ENCODE measurements at regions not wholly inside any gene's neighbourhood (a gene's known extent, or its start where the extent isn't known, plus 50 kb on each side); places are given as distances from the start of the nearest gene placed in this dataset.

GRCh38 chr3:167892205-167892604 is 156.7 kb downstream of the SERPINI1 start:
- Histone ChIP-seq H3K23ac (ENCODE audit: insufficient read length, low read depth, low read length) (no peak overlapping the region), H2BK15ac (ENCODE audit: low read depth, low read length) (no peak overlapping the region), H3K79me1 (ENCODE audit: insufficient read depth, low read depth, low read length, poor library complexity, severe bottlenecking) (no peaks in the 10 kb centered on the region), H4K8ac (replicated peaks; ENCODE audit: insufficient read length, low read depth, low read length) (no peak overlapping the region), H3K23me2 (ENCODE audit: insufficient read length, low read depth, low read length, poor library complexity, severe bottlenecking) (no peaks in the 10 kb centered on the region), H2AK5ac (ENCODE audit: insufficient read length, low read length) (no peak overlapping the region), H2BK12ac (ENCODE audit: insufficient read length, low read depth, low read length) (no peak overlapping the region), H4K20me1 (ENCODE audit: control insufficient read depth, insufficient read depth, insufficient read length) (no peaks in the 10 kb centered on the region), H3K27me3 (ENCODE audit: insufficient read depth, low read length) (no peaks in the 10 kb centered on the region), H3K14ac (ENCODE audit: insufficient read depth, low read length) (no peak overlapping the region), H4K5ac (ENCODE audit: insufficient read length, low read depth, low read length) (no peak overlapping the region), H3K4me2 (ENCODE audit: insufficient read depth, insufficient read length, low read length) (no peak overlapping the region), H2BK20ac (ENCODE audit: low read depth, low read length, poor library complexity, severe bottlenecking) (no peak overlapping the region), H3K4me1 (ENCODE audit: insufficient read depth, low read length) (no peaks in the 10 kb centered on the region), H3T11ph (ENCODE audit: low read length) (no peak overlapping the region), H3K56ac (ENCODE audit: insufficient read length, low read depth, low read length) (no peak overlapping the region), H3K9ac (ENCODE audit: extremely low read depth, insufficient read length, low read length) (no peak overlapping the region), H3K27ac (ENCODE audit: insufficient read length, low read depth, low read length) (no peak overlapping the region), H3K79me2 (ENCODE audit: insufficient read depth, low read length) (no peaks in the 10 kb centered on the region), H4K91ac (ENCODE audit: insufficient read length, low read depth, low read length) (no peak overlapping the region), H2BK5ac (ENCODE audit: insufficient read length, low read length) (no peak overlapping the region), H2BK120ac (ENCODE audit: low read depth, low read length, poor library complexity, severe bottlenecking) (no peak overlapping the region), H2AFZ (ENCODE audit: low read length) (no peak overlapping the region), H3K4ac (ENCODE audit: low read depth, low read length) (no peak overlapping the region), H3K18ac (ENCODE audit: insufficient read length, low read depth, low read length) (no peak overlapping the region), H3K9me3 (ENCODE audit: control insufficient read depth, low read depth, low read length) (no peaks in the 10 kb centered on the region)
- Mint-ChIP-seq H3K36me3 (ENCODE audit: insufficient read depth in 1 of 3, low read depth in 3 of 3) (no peaks in the 10 kb centered on the region), H3K4me3 (no peak overlapping the region), H3K4me1 (peaks cover 5 to 9% of the 10 kb centered on the region in 2 experiments; a peak in 2 of 4 replicates), H3K27me3 (ENCODE audit: low read depth) (no peaks in the 10 kb centered on the region), H3K9me3 (peaks cover 0 to under 1% of the 10 kb centered on the region in 2 experiments; a peak in 1 of 5 replicates), H3K27ac (no peak overlapping the region; a peak in 1 of 7 replicates)
- no CpG with 5 or more reads among the region's 4 CpGs for WGBS (ENCODE audit: extremely low coverage, insufficient read length, low lambda C conversion rate)
- no peak for TF ChIP-seq CTCF (conservative IDR thresholded peaks at IDR 0.05)
- DNase-seq: no peak

Measured in H9 (cell line).